NCI-H748 treated with DMSO at 0.1 percent for 48 hours (cell line): ENCODE measurements at regions not wholly inside any gene's neighbourhood (a gene's known extent, or its start where the extent isn't known, plus 50 kb on each side); places are given as distances from the start of the nearest gene placed in this dataset.

Source experiments
- DNase-seq: peaks from one replicate; lab custom pipeline; 2025; lab: John Stamatoyannopoulos, UW

- DNase-seq: no peak
These were observed 55.2 kb upstream of the KCNH8 start for GRCh38 chr3:19093084-19093483.

- no peak for DNase-seq
These were observed 70.9 kb upstream of the KCNH8 start for GRCh38 chr3:19077388-19077787.

- no peak for DNase-seq
These were observed 73.3 kb upstream of the KCNH8 start for GRCh38 chr3:19075037-19075436.

GRCh38 chr3:19074257-19074900, 73.9 kb upstream of the KCNH8 start:
- no peak for DNase-seq

- DNase-seq: no peak
These were observed 74.8 kb upstream of the KCNH8 start for GRCh38 chr3:19073341-19074105.

GRCh38 chr3:19070325-19070724, 78.0 kb upstream of the KCNH8 start:
- no peak for DNase-seq

GRCh38 chr3:19065027-19065426, 83.3 kb upstream of the KCNH8 start:
- peak; percentile 0 for DNase-seq

GRCh38 chr3:19063936-19064335, 84.4 kb upstream of the KCNH8 start:
- DNase-seq: no peak

- no peak for DNase-seq
These were observed 87.9 kb upstream of the KCNH8 start for GRCh38 chr3:19060404-19060803.

- no peak for DNase-seq
These were observed 95.4 kb upstream of the KCNH8 start for GRCh38 chr3:19052874-19053273.

GRCh38 chr3:19046440-19046839, 101.9 kb upstream of the KCNH8 start:
- no peak for DNase-seq

- no peak for DNase-seq
These were observed 117.8 kb upstream of the KCNH8 start for GRCh38 chr3:19030522-19030839.

GRCh38 chr3:19029837-19030521, 118.3 kb upstream of the KCNH8 start:
- DNase-seq: no peak

GRCh38 chr3:19025441-19025840, 122.9 kb upstream of the KCNH8 start:
- DNase-seq: no peak

- DNase-seq: no peak
These were observed 125.8 kb upstream of the KCNH8 start for GRCh38 chr3:19022546-19022945.

GRCh38 chr3:19016851-19017250, 131.5 kb upstream of the KCNH8 start:
- no peak for DNase-seq

- no peak for DNase-seq
These were observed 134.4 kb upstream of the KCNH8 start for GRCh38 chr3:19013879-19014278.

- DNase-seq: no peak
These were observed 135.5 kb upstream of the KCNH8 start for GRCh38 chr3:19012846-19013245.

GRCh38 chr3:19002606-19003005, 145.7 kb upstream of the KCNH8 start:
- DNase-seq: no peak

GRCh38 chr3:18998069-18998468, 150.2 kb upstream of the KCNH8 start:
- no peak for DNase-seq

- DNase-seq: no peak
These were observed 155.6 kb upstream of the KCNH8 start for GRCh38 chr3:18992709-18993108.

- DNase-seq: no peak
These were observed 159.0 kb upstream of the KCNH8 start for GRCh38 chr3:18989237-18989795.

- DNase-seq: peak; percentile 56
These were observed 159.6 kb upstream of the KCNH8 start for GRCh38 chr3:18988614-18989229.
